Loucy (cell line): ENCODE measurements at regions not wholly inside any gene's neighbourhood (a gene's known extent, or its start where the extent isn't known, plus 50 kb on each side); places are given as distances from the start of the nearest gene placed in this dataset.

Source experiments
- H2AFZ ChIP-seq: fragments of 200-600 bp; sonication (generic); 2 replicates; pipeline ENCODE4 v1.6.0; 2016; ENCODE audit warnings: antibody characterized with exemption, mild to moderate bottlenecking, low read length, moderate library complexity
- H3F3A ChIP-seq: fragments of 200-600 bp; 2 replicates; pipeline ENCODE4 v1.6.0; 2016; ENCODE audit warnings: antibody characterized with exemption, low read depth, mild to moderate bottlenecking
- H3K27me3 ChIP-seq: fragments of 200-600 bp; sonication (generic); 2 replicates; pipeline ENCODE4 v1.6.1; 2014; ENCODE audit warnings: low read length, mild to moderate bottlenecking; ENCODE audit not compliant: insufficient read depth, poor library complexity, severe bottlenecking
- H3K36me3 ChIP-seq: fragments of 200-600 bp; sonication (generic); 2 replicates; pipeline ENCODE4 v1.6.1; 2016; ENCODE audit warnings: low read length; ENCODE audit not compliant: insufficient read depth
- H3K4me1 ChIP-seq: fragments of 200-600 bp; sonication (generic); 2 replicates; pipeline ENCODE4 v1.5.1; 2014; ENCODE audit warnings: low read length, mild to moderate bottlenecking; ENCODE audit not compliant: insufficient read depth, poor library complexity, severe bottlenecking
- H3K4me2 ChIP-seq: fragments of 200-600 bp; sonication (generic); 2 replicates; pipeline ENCODE4 v1.6.0; 2014; ENCODE audit warnings: antibody characterized with exemption, low read length, low read depth, mild to moderate bottlenecking; ENCODE audit not compliant: poor library complexity, severe bottlenecking
- H3K4me3 ChIP-seq: fragments of 200-600 bp; sonication (generic); 2 replicates; pipeline ENCODE4 v1.5.1; 2014; ENCODE audit warnings: low read length, mild to moderate bottlenecking, mixed read lengths; ENCODE audit not compliant: poor library complexity, severe bottlenecking
- H3K79me2 ChIP-seq: fragments of 200-600 bp; sonication (generic); 2 replicates; pipeline ENCODE4 v1.6.1; 2014; ENCODE audit warnings: low read length; ENCODE audit not compliant: insufficient read depth
- H3K9ac ChIP-seq: fragments of 200-600 bp; sonication (generic); 2 replicates; pipeline ENCODE4 v1.6.0; 2014; ENCODE audit warnings: mild to moderate bottlenecking, low read depth, low read length, moderate library complexity; ENCODE audit not compliant: poor library complexity, severe bottlenecking
- H3K9me2 ChIP-seq: fragments of 200-600 bp; sonication (generic); replicated peaks from 2 replicates; pipeline ENCODE4 v1.6.1; 2016; ENCODE audit warnings: low read depth, low read length, mixed read lengths
- H3K9me3 ChIP-seq: fragments of 200-600 bp; sonication (generic); 2 replicates; pipeline ENCODE4 v1.6.1; 2014; ENCODE audit warnings: mild to moderate bottlenecking, antibody characterized with exemption, low read length, low read depth; ENCODE audit not compliant: insufficient read depth
- H4K20me1 ChIP-seq: fragments of 200-600 bp; sonication (generic); 2 replicates; pipeline ENCODE4 v1.6.0; 2014; ENCODE audit warnings: antibody characterized with exemption, low read length, mild to moderate bottlenecking; ENCODE audit not compliant: insufficient read depth, poor library complexity, severe bottlenecking
- EZH2phosphoT487 ChIP-seq: fragments of 200-600 bp; IDR thresholded peaks from 2 replicates; pipeline ENCODE4 v1.6.1; 2018; ENCODE audit warnings: antibody characterized with exemption, mild to moderate bottlenecking, moderate library complexity, borderline replicate concordance
- TF ChIP-seq, protein P1 (sequence below): fragments of 200-600 bp; sonication (generic); conservative IDR thresholded peaks from 2 replicates; pipeline ENCODE4 v1.5.1; 2014; ENCODE audit warnings: mild to moderate bottlenecking, antibody characterized with exemption, low read length

DNA sequence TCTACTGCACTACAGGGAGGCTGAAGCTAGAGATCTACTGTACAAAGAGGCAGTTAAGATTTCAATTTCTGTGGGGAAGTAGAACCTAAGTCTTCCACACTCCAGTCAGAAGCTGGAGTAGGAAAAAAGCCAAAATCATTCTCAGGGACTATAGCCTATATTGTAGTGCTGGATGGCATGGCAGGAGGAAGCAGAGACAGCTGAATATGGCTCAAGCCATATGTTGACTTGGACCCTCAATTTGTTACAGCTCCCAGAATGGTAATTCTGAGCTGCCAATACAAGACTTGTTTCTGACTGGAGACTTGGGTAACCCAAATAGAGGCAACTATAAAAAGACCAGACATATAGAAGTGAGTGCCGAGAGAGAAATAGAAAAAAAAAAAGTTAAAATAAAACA, 200.6 kb downstream of the PTBP2 start:
- no peak overlapping the region for H3K9ac ChIP-seq
- no peaks in the 10 kb centered on the region for H4K20me1 ChIP-seq
- H3F3A ChIP-seq: no peaks in the 10 kb centered on the region
- TF ChIP-seq, protein P1, sequence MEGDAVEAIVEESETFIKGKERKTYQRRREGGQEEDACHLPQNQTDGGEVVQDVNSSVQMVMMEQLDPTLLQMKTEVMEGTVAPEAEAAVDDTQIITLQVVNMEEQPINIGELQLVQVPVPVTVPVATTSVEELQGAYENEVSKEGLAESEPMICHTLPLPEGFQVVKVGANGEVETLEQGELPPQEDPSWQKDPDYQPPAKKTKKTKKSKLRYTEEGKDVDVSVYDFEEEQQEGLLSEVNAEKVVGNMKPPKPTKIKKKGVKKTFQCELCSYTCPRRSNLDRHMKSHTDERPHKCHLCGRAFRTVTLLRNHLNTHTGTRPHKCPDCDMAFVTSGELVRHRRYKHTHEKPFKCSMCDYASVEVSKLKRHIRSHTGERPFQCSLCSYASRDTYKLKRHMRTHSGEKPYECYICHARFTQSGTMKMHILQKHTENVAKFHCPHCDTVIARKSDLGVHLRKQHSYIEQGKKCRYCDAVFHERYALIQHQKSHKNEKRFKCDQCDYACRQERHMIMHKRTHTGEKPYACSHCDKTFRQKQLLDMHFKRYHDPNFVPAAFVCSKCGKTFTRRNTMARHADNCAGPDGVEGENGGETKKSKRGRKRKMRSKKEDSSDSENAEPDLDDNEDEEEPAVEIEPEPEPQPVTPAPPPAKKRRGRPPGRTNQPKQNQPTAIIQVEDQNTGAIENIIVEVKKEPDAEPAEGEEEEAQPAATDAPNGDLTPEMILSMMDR: no peak
- TF ChIP-seq EZH2phosphoT487: no peak
- no peaks in the 10 kb centered on the region for H3K9me2 ChIP-seq
- H3K9me3 ChIP-seq: no peaks in the 10 kb centered on the region
- H3K27me3 ChIP-seq: no peaks in the 10 kb centered on the region
- no peaks in the 10 kb centered on the region for H3K4me1 ChIP-seq
- no peak overlapping the region for H3K4me3 ChIP-seq
- no peak overlapping the region for H3K4me2 ChIP-seq
- no peaks in the 10 kb centered on the region for H3K36me3 ChIP-seq
- H3K79me2 ChIP-seq: no peaks in the 10 kb centered on the region
- no peak overlapping the region for H2AFZ ChIP-seq

DNA sequence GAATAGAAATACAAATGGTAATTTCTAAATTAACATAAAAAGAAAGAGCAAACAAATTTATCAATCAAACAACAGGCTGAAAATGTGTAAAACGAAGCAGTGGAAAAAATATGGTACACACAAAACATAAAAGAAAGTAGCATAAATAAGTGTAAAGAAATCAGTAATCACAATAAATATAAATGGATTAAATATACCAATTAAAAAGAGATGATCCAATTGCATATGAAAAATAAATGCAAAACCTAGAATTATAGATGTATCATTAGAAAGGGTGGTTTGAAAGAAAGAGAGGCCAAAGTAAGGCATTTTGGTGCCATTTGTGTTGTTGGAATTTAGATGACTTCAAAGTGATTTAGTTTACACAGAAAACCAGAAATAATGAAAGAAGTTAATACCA, 202.2 kb downstream of the PTBP2 start:
- no peaks in the 10 kb centered on the region for H3K9me3 ChIP-seq
- H3K4me3 ChIP-seq: no peak overlapping the region
- no peaks in the 10 kb centered on the region for H3F3A ChIP-seq
- H3K9me2 ChIP-seq: no peaks in the 10 kb centered on the region
- H3K9ac ChIP-seq: no peak overlapping the region
- no peaks in the 10 kb centered on the region for H3K36me3 ChIP-seq
- H3K4me1 ChIP-seq: no peaks in the 10 kb centered on the region
- H3K4me2 ChIP-seq: no peak overlapping the region
- H3K27me3 ChIP-seq: no peaks in the 10 kb centered on the region
- H2AFZ ChIP-seq: no peak overlapping the region
- H3K79me2 ChIP-seq: no peaks in the 10 kb centered on the region
- no peaks in the 10 kb centered on the region for H4K20me1 ChIP-seq
- TF ChIP-seq, protein P1: no peak
- TF ChIP-seq EZH2phosphoT487: no peak

DNA sequence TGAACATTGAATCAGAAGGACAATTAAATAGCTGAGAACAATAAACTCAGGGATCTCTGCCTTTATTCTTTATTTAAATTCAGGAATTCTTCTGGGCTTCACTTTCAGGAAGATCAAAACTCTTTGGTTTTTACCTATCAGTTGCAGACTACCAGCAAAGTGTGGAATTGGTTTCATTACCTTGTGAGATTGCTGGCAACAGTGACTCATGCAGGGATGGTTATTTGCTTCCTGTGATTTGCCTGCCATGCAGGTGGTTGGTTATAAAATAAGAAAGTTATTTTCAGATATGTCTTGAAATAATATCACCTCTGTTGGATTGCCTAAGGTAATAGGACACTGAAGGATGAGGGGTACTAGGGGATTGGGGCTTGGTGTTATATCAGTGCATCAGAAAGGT, 204.6 kb downstream of the PTBP2 start:
- TF ChIP-seq EZH2phosphoT487: no peak
- Histone ChIP-seq H3K4me2 (no peak overlapping the region), H2AFZ (no peak overlapping the region), H3F3A (no peaks in the 10 kb centered on the region), H3K79me2 (no peaks in the 10 kb centered on the region), H3K4me1 (no peaks in the 10 kb centered on the region), H3K9ac (no peak overlapping the region), H3K9me2 (no peaks in the 10 kb centered on the region), H3K36me3 (no peaks in the 10 kb centered on the region), H3K9me3 (no peaks in the 10 kb centered on the region), H3K27me3 (no peaks in the 10 kb centered on the region), H3K4me3 (no peak overlapping the region), H4K20me1 (no peaks in the 10 kb centered on the region)

DNA sequence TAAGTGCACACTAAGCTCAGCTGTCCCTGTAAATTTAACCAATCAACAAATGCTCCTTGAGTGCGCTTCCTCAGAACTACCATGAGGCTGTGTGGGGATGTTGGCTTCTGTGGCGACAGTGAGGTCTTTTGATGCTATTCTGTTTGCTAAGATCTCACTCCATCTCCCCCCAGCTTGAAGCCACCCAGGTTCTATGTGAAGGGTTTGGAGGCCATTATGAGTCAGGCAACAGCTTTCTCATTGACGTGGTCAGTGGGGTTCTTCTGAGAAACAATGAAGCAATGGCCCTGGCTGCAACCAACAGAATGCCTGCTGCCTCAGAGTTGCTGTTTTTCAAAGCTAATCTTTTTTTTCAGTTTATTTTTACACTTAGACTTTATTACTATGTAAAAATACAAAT, 205.5 kb downstream of the PTBP2 start:
- Histone ChIP-seq H3K4me2 (no peak overlapping the region), H3K9me2 (no peaks in the 10 kb centered on the region), H3K9ac (no peak overlapping the region), H3K79me2 (no peaks in the 10 kb centered on the region), H4K20me1 (no peaks in the 10 kb centered on the region), H3K36me3 (no peaks in the 10 kb centered on the region), H3K27me3 (no peaks in the 10 kb centered on the region), H3F3A (no peaks in the 10 kb centered on the region), H3K4me3 (no peak overlapping the region), H2AFZ (no peak overlapping the region), H3K4me1 (no peaks in the 10 kb centered on the region), H3K9me3 (no peaks in the 10 kb centered on the region)
- TF ChIP-seq, protein P1: no peak
- no peak for TF ChIP-seq EZH2phosphoT487
